Stimulated activated effector memory CD8-positive, alpha-beta T cell treated with anti-CD3 and anti-CD28 coated beads, Interleukin-12 subunit alpha, Interleukin-12 subunit beta, amount 100 ng/mL, for 72 hours (primary cell): ENCODE measurements at regions not wholly inside any gene's neighbourhood (a gene's known extent, or its start where the extent isn't known, plus 50 kb on each side); places are given as distances from the start of the nearest gene placed in this dataset.

Source experiments
- ATAC-seq: fragments of 150-1000 bp; cut with Tn5 transposase; 2 replicates; pipeline ENCODE4 v1.10.0; 2021
- DNase-seq, 2 donors: peaks; one replicate each; pipeline ENCODE4 v3.0.0; 2021 to 2022; ENCODE audit warnings: low spot score in 2 of 2
- H3K27ac Mint-ChIP-seq: one replicate; pipeline ENCODE4 v1.8.0; 2022; ENCODE audit warnings: mild to moderate bottlenecking, mixed read lengths
- H3K36me3 Mint-ChIP-seq: one replicate; pipeline ENCODE4 v1.8.0; 2022; ENCODE audit warnings: mild to moderate bottlenecking, mixed read lengths
- H3K4me1 Mint-ChIP-seq: one replicate; pipeline ENCODE4 v1.8.0; 2022; ENCODE audit warnings: mixed read lengths
- H3K4me3 Mint-ChIP-seq: one replicate; pipeline ENCODE4 v1.8.0; 2022; ENCODE audit warnings: mild to moderate bottlenecking, mixed read lengths
- H3K9me3 Mint-ChIP-seq: one replicate; pipeline ENCODE4 v1.8.0; 2022; ENCODE audit warnings: mixed read lengths

DNA sequence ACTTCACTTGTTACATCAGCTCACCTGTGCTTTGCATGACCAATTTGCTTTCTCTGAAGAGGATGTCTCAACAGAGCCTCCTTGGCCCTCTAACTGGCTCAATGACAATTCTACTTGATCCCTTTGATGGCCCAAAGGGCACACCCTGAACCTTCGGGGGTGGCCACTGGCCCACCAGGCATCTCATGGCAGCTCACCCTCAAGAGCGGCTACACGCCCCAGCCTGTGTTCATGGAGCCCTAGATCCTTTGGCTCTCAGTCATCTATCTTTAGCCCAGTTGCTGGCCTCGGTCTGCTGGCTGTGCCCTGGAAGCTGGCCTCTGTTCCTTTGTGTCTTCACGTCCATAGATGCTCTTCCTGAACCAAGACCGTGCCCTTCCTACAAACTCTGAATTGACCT is 476.7 kb downstream of the NPHP4 start:
- no peak overlapping the region for H3K27ac Mint-ChIP-seq

DNA sequence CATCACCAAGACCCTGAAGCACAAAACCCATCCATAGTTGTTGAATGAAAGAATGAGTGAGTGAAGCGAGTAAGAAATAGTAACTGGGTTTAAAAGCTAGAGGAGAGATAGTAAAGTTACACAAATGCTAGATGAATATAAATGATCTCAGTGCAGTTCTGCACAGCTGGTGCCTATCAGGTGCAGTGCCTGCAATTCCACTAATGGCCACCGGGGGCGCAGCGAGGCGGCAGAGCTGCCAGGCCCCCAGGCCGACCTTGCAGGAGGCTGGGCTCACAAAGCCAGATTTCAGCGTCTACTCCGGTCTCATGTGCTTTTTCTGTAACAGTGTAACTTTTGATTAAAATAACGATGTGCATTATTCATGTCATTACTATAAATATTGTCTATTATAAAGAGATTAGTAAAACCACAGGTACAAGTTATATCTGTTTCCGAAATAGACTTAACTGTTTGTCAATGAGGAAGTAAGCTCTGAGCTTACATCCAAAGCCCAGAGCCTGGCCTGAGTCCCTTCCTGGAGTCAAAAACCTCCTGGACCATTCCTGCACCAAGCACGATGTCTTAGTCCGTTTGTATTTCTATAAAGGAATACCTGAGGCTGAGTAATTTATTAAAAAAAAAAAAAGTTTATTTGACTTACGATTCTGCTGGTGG is 477.6 kb downstream of the NPHP4 start:
- no peak overlapping the region for H3K27ac Mint-ChIP-seq
- DNase-seq (peak; percentile 61 to 78), ATAC-seq (peak; percentile 62)
- H3K9me3 Mint-ChIP-seq = no peaks in the 10 kb centered on the region
- no peaks in the 10 kb centered on the region for H3K36me3 Mint-ChIP-seq
- H3K4me1 Mint-ChIP-seq = peaks cover 1% of the 10 kb centered on the region
- H3K4me3 Mint-ChIP-seq = no peak overlapping the region

More for the DNA sequence above, 476.7 kb downstream of the NPHP4 start:
- Mint-ChIP-seq H3K9me3 (no peaks in the 10 kb centered on the region), H3K4me1 (no peaks in the 10 kb centered on the region), H3K36me3 (no peaks in the 10 kb centered on the region), H3K4me3 (no peak overlapping the region)
- ATAC-seq (no peak), DNase-seq (no peak)

DNA sequence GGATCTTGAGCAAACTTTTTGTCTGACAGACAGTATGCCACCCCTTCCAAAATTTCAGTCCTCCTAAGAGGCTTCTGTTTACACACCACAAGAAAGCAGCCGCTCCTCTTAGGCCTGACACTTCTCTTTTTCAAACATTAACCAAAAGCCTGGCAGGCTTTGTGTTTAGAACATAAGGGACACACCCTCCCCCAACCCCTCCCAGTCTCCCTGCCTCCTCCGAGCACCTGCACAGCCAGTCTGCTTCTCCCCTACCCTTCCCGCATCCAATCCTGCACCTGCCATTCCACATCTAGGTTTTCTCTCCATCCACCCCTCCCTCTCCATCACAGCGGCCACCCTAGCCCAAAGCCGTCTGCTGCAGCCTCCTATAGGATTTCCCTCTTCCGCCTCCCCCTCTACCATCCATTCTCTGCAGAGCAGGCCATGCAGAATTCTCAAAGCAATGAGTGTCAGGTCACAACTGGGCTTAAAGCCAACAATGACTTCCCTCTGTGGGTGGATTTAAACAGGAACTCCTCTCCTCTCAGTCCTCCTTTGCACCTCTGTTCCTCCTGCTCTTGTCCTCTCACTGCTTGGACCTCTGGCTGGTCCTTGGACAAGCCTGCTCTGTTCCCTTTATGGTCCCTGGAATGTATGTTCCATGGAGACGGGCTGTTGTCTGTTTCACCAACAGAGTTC is 478.2 kb downstream of the NPHP4 start:
- H3K36me3 Mint-ChIP-seq = no peaks in the 10 kb centered on the region
- no peak overlapping the region for H3K27ac Mint-ChIP-seq
- no peak for DNase-seq
- peaks cover 6% of the 10 kb centered on the region for H3K4me1 Mint-ChIP-seq
- H3K4me3 Mint-ChIP-seq = no peak overlapping the region
- H3K9me3 Mint-ChIP-seq = no peaks in the 10 kb centered on the region
- no peak for ATAC-seq

DNA sequence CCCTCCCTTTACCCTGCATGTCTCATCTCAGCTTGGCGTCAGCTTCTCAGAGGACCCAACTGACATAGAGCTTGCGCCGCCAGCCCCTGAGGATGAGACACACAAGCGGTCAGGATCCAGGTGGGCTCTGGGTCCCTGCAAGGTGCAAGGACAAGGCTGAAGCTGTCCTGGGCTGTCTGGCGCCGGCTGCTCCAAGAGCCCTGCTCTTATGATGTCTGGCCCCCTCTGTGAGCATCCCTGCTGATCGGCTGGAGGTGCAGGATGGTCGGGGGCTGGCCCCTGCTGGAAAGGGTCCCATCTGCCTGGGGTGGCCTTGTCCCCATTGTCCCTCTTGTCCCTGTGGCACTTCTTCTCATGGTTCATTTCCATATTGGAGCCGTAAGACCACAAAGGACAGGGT is 479.0 kb downstream of the NPHP4 start:
- Mint-ChIP-seq H3K4me3 (no peak overlapping the region), H3K9me3 (no peaks in the 10 kb centered on the region), H3K4me1 (peaks cover 6% of the 10 kb centered on the region), H3K27ac (no peak overlapping the region), H3K36me3 (no peaks in the 10 kb centered on the region)
- no peak for DNase-seq
- ATAC-seq = no peak

DNA sequence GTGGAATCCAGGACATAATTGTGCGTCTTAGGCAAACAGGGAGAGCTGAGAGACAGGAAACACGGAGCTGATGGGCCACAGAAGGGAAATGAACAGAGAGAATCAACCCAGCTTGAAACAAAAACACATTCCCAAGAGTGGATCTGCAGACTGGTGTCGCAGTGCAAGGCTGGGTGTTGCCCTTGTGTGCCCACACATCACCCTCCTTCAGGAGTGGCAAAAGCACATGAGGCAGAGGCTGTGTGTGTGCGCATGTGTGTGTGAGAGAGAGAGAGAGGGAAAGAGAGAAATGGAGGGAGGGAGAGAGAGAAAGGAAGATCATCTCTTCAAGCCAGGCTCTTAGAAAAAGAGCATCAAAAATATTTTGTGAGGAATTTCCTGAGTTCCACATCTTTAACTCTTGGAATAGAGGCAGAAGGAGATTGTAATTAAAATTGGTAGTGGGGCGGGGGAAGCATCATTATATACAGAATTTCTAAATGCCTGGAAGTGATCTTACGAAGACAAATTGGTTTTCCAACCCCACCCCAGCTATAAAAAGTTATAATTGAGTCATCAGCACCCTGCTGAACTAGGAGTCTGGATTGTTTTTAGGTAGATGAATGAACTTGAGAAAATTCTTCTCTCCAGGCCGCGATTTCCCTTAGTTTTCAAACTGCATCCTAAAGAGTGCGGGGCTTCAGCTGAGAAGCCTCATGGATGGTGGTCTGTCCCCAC is 480.7 kb downstream of the NPHP4 start:
- DNase-seq (no peak), ATAC-seq (no peak)
- H3K27ac Mint-ChIP-seq = no peak overlapping the region
- peaks cover 6% of the 10 kb centered on the region for H3K4me1 Mint-ChIP-seq
- no peaks in the 10 kb centered on the region for H3K36me3 Mint-ChIP-seq
- no peaks in the 10 kb centered on the region for H3K9me3 Mint-ChIP-seq
- no peak overlapping the region for H3K4me3 Mint-ChIP-seq

DNA sequence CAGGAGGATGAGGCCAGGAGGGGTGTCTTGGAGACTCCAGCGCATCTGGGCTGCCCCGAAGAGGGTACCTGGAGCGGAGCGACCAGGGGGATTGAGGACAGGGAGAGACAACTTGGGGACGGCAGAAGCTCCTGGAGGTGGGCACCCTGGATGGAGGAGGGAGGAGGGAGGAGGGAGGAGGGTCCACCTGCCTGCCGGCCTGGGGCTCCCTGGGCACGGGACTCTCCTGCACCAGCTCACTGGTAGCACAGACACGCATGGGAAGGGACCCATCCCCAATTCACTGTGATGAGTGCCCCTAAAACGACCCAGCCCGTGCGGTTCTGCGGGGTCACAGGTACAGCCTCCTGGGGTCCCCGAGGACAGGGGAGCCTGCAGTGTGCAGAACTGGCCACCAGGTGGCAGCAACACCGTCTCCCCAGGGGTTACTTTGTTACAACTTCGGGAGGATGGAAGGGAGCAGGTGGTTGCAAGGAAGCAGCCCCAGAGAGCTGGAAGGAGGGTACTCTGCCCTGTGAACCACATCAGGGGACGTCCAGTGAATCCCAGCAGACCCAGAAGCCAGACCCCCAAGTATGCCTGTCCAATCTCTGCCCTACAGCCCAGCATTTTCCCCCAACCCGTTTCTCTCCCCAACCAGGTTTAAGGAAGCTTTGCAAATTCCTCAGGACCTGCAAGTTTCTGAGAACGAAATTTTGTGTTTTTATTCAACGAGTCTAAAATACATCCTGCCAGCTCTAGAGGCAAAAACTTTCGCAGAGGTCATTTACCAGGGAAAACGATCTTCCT is 482.4 kb downstream of the NPHP4 start:
- peak; percentile 50 for ATAC-seq
- no peaks in the 10 kb centered on the region for H3K36me3 Mint-ChIP-seq
- H3K27ac Mint-ChIP-seq = no peak overlapping the region

DNA sequence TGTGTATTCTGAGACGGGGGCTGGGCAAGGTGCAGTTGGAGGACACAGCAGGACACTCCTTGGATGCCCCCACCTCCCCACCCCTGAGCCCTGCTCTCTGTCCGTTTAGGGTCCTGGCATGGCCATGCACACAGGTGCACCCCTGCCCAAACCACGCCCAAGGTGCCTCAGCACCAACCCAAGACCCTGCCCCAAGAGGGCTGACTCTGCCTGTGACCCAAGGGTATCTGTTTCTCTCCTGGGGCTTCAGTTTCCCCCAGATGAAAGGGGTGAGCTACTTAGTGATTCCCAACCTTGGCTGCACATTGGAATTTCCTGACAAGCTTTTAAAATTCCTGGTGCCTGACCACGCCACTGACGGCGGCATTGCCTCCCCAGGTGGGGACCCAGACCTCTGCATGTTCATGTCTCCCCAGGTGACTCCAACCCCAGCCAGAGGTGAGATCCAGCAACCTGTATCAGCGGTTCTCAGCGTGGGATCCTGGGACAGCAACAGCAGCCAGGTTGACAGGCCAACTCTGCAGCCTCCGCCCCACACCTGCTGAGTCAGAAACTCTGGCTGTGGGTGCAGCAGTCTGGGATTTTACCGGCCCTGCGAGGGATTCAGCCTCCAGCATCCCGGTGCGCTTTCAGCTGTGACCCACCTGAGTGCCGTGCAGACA is 483.4 kb downstream of the NPHP4 start:
- no peak for DNase-seq
- Mint-ChIP-seq H3K4me3 (no peak overlapping the region), H3K4me1 (peaks cover 6% of the 10 kb centered on the region), H3K9me3 (no peaks in the 10 kb centered on the region), H3K27ac (no peak overlapping the region), H3K36me3 (no peaks in the 10 kb centered on the region)
- no peak for ATAC-seq

More for the DNA sequence above, 482.4 kb downstream of the NPHP4 start:
- H3K4me3 Mint-ChIP-seq = no peak overlapping the region
- DNase-seq = peak; percentile 73 to 87
- peaks cover 6% of the 10 kb centered on the region for H3K4me1 Mint-ChIP-seq
- no peaks in the 10 kb centered on the region for H3K9me3 Mint-ChIP-seq

DNA sequence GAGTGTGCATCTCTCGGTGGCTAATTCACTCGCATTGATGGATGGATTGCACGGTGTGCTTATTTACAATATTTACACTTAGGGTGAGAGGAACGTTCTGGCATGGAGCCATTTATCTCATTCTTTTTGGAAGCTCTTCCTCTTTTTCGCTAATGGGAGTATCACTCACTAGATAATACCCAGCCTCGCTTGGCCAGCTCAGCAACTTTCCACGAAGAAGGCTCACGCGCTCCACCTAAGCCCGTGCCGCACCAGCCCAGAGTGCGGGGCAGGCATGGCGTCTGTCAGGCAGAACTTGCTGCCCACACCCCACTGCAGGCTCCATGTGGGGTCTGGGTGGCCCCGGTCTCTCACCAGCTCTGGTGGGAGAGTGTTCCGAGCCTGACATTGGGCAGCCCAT is 484.9 kb downstream of the NPHP4 start:
- ATAC-seq = no peak
- Mint-ChIP-seq H3K4me1 (peaks cover 6% of the 10 kb centered on the region), H3K36me3 (no peaks in the 10 kb centered on the region), H3K4me3 (no peak overlapping the region), H3K9me3 (no peaks in the 10 kb centered on the region), H3K27ac (no peak overlapping the region)
- DNase-seq = no peak

DNA sequence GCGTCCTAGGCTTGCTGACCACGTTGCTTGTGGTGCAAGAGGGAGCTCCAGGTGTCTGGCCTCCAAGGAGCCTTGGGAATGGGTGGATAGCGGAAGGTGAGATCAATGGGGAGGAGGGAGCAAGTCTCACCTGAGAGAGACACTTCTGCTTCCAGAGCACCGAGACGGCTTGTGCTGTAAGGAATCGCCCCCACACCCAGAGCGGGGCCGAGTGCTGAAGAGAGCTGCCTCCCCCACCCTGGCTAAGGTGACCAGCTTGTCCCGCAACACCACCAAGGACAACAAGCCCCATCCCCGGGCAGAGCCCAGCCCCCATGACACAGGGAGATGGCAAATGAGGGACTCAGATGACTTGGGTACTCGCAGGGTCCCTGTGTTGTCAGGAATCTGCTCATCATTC is 485.6 kb downstream of the NPHP4 start:
- Mint-ChIP-seq H3K4me1 (peaks cover 6% of the 10 kb centered on the region), H3K4me3 (no peak overlapping the region), H3K9me3 (no peaks in the 10 kb centered on the region), H3K27ac (no peak overlapping the region), H3K36me3 (no peaks in the 10 kb centered on the region)
- ATAC-seq = no peak
- DNase-seq = no peak

DNA sequence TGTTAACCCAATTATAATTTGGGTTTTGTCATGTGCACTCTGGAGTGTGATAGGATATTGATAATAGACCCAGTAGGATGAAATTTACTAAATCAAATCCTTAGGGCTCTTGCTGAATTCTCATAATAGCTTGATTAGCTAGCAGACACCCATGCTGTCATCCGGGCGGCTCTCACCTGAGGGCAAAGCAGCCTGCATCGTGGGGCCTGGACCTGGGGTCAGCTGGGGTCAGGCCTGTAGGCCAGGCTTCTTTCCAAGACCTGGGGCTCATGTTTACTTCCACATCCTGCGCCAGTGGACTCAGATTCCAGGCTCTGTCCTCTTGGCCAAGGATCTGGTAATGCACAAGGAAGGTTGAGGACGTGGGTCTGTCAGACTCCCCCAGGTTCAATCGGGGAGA is 486.3 kb downstream of the NPHP4 start:
- Mint-ChIP-seq H3K27ac (no peak overlapping the region), H3K36me3 (no peaks in the 10 kb centered on the region), H3K4me1 (peaks cover 6% of the 10 kb centered on the region), H3K9me3 (no peaks in the 10 kb centered on the region), H3K4me3 (no peak overlapping the region)
- DNase-seq (no peak), ATAC-seq (no peak)

DNA sequence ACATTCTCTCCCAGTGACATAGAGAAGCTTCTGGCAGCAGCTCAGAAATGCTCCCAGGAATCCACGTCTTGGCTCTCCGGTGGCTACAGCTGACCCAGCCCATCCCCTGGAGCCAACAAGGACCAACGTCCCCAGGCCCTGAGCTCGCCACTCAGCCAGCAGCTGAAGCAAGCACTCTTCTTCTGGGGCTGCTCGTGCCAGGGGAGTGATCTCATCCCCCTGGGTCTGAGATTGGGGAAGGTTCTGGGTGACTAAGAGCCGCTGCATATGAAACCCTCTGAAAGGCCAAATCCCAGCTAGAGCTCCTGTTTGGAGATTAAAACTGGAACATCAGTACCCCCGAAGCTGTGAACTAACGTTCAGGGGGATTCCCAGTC is 487.9 kb downstream of the NPHP4 start:
- Mint-ChIP-seq H3K27ac (no peak overlapping the region), H3K4me1 (peaks cover 2% of the 10 kb centered on the region), H3K36me3 (no peaks in the 10 kb centered on the region), H3K9me3 (no peaks in the 10 kb centered on the region), H3K4me3 (no peak overlapping the region)
- no peak for DNase-seq
- ATAC-seq = no peak

DNA sequence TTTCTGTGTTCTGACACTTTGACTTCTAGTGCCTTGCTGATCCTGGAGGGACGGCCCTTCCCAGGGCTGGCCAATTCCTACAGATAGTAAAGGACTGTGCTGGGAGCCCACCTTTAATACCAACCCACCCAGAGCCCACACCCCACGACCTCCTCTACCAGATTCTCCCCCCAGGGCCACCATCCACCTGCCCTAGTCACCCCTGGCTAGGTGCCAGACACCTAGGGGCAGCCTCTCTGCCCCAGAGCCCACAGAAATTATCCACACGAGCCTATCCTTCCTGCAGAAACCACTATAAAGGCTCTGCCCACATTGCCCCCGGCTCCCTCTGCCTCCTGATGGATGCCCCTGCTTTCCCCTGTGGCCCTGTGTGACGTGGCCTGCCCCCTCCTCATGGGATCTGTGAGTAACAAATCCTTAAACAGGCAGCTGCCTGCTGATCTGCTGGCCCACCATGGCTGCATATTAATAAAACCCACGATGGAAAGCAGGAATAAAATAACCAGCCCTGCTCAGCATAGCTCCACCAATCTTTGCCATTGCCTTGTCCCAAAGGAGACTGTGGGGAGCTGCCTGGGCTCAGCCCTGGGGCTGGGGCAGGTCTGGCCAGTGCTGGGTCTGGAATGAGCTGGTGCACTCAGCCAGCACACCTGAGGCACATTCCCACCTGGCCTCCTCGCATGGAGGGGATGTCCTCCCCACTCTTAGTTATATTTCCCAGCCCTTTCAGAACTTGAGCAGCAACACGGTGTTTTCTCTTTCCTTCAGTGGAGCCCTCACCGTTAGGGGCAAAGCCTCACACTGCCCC is 488.5 kb downstream of the NPHP4 start:
- Mint-ChIP-seq H3K4me1 (no peaks in the 10 kb centered on the region), H3K36me3 (no peaks in the 10 kb centered on the region), H3K27ac (no peak overlapping the region), H3K4me3 (no peak overlapping the region), H3K9me3 (no peaks in the 10 kb centered on the region)
- no peak for ATAC-seq
- no peak for DNase-seq

DNA sequence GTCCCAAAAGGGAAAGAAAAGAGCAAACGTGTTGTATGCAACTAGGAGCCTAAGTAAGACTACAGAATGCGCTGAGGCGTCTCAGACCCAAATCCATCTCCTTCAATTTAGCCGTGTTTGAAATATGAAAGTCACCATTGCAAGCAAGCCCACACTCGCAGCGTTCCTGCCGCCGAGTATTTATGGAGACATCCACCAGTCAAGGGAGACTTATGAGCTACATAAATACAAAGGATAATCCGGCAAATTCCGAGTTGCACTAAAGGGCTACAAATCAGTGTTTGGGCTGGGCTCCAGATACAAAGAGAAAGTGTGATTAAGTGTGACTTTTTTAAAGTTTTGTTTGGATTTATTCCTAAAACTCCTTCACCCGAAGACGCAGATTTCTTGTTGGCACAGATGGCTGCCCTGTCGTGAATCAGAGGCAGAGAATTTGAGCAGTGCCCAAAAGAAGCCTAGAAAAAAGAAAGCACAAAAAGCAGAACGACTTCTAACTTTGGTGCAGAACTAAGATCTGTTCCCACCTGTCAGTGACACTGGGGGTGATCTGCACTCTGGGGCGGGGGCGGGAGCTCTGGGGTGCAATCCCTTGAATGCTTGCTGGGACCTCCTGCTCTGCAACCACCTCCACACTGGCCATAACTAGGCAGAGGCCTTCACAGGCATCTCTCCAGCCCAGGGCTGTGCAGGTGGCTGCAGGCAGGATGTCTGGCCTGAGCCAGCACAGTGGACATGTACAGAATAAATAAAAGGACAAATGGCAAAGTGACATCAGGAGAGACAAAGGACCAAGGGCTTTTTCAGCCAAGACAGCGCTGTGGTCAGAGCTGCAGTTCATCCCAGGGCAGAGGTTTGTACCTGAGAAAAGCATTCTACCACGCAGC is 489.7 kb downstream of the NPHP4 start:
- H3K9me3 Mint-ChIP-seq = no peaks in the 10 kb centered on the region
- H3K4me3 Mint-ChIP-seq = no peak overlapping the region
- DNase-seq (no peak), ATAC-seq (no peak)
- no peak overlapping the region for H3K27ac Mint-ChIP-seq
- H3K4me1 Mint-ChIP-seq = no peaks in the 10 kb centered on the region
- no peaks in the 10 kb centered on the region for H3K36me3 Mint-ChIP-seq
